ENCODE measurements at regions not wholly inside any gene's neighbourhood (a gene's known extent, or its start where the extent isn't known, plus 50 kb on each side); places are given as distances from the start of the nearest gene placed in this dataset.

DNA sequence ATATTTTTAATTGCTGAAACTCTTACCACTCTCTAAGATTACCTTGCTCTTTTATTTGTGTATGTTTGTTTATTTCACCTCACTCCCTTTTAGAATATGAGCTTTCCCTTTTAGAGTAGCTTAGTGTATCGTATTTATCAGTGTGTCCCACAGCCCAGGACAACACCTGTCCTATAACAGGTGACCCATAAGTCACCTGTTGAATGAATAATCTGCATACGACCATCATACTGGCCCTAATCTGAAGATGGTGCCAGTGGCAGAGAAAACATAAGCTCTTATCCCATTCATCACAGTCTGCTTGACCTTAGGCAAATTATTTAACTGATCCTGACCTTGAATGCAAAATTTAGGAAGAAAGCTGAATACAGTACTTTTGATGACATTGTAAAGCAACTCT is 254.6 kb upstream of the NR2F2 start:
- Histone ChIP-seq H3K4me3 (replicated peaks in 1 of 4; ENCODE audit: control extremely low read depth in 1 of 4, insufficient read depth in 1 of 4, low read depth in 3 of 4, low read length in 4 of 4) (no peak overlapping the region), H3K36me3 (ENCODE audit: control insufficient read depth, insufficient read depth, low read length) (no peaks in the 10 kb centered on the region), H4K20me1 (ENCODE audit: control insufficient read depth, extremely low read depth, insufficient read depth, low read length) (no peaks in the 10 kb centered on the region), H3K79me2 (ENCODE audit: control insufficient read depth, insufficient read depth, low read length) (no peaks in the 10 kb centered on the region), H2AFZ (ENCODE audit: low read length) (no peak overlapping the region), H3K4me1 (ENCODE audit: control insufficient read depth, extremely low read depth, insufficient read depth, low read length) (no peaks in the 10 kb centered on the region), H3K27ac (ENCODE audit: insufficient read depth, low read length) (no peak overlapping the region), H3K4me2 (ENCODE audit: extremely low read depth, insufficient read depth, low read length) (no peak overlapping the region), H3K9me3 (ENCODE audit: control insufficient read depth, insufficient read depth, low read depth, low read length) (no peaks in the 10 kb centered on the region), H3K9ac (ENCODE audit: insufficient read depth, low read length) (no peak overlapping the region), H3K27me3 (ENCODE audit: control insufficient read depth, insufficient read depth, low read length) (no peaks in the 10 kb centered on the region)
- TF ChIP-seq, protein P1, sequence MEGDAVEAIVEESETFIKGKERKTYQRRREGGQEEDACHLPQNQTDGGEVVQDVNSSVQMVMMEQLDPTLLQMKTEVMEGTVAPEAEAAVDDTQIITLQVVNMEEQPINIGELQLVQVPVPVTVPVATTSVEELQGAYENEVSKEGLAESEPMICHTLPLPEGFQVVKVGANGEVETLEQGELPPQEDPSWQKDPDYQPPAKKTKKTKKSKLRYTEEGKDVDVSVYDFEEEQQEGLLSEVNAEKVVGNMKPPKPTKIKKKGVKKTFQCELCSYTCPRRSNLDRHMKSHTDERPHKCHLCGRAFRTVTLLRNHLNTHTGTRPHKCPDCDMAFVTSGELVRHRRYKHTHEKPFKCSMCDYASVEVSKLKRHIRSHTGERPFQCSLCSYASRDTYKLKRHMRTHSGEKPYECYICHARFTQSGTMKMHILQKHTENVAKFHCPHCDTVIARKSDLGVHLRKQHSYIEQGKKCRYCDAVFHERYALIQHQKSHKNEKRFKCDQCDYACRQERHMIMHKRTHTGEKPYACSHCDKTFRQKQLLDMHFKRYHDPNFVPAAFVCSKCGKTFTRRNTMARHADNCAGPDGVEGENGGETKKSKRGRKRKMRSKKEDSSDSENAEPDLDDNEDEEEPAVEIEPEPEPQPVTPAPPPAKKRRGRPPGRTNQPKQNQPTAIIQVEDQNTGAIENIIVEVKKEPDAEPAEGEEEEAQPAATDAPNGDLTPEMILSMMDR (conservative IDR thresholded peaks at IDR 0.05 in 1 of 2, IDR thresholded peaks at IDR 0.05 in 1 of 2; ENCODE audit: low read depth in 1 of 2, low read length in 2 of 2) = no peak
- TF ChIP-seq EZH2 (IDR thresholded peaks at IDR 0.05; ENCODE audit: low read length, missing control alignments) = no peak
- no peak for DNase-seq (ENCODE audit: low read depth in 2 of 2)

DNA sequence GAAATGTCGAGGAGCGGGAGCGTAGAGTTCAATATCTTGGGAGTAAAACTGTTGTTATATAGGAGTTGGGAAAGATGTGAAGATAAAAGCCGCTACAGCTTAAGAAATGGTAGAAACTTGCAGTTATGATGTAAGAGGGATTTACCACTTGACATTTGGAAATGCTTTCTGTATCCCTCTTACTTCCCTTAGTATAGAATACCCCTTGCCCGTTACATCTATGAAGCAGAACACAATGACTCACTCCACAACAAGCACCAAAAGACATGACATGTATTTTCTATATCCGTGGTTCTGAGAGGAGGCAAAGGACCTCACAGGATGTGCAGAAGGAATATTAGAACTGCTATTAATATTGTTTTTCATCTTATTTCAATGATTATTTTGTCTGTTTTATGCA is 254.2 kb upstream of the NR2F2 start:
- no peak for DNase-seq (ENCODE audit: low read depth in 2 of 2)
- Histone ChIP-seq H3K4me2 (ENCODE audit: extremely low read depth, insufficient read depth, low read length) (no peak overlapping the region), H3K27ac (ENCODE audit: insufficient read depth, low read length) (no peak overlapping the region)

DNA sequence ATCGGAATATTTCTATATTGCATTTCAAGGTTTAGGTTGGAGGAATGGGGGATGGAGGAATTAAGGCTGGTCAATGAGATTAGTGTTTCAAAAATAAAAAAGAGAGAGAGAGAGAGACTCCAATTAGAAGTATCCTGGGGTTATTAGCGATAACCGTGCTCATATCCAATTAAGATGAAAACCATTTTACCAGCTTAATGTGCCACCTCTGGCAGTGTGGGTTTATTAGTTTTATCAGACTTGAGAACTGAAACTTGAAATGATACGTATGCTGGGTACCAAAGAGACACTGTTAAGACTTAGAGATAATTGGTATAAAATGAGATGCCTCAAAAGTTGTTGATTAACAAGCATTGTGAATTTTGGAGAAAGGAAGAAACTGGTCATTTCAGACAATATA is 251.5 kb upstream of the NR2F2 start:
- Histone ChIP-seq H3K9ac (ENCODE audit: insufficient read depth, low read length) (no peak overlapping the region), H3K27ac (ENCODE audit: insufficient read depth, low read length) (no peak overlapping the region), H3K9me3 (ENCODE audit: control insufficient read depth, insufficient read depth, low read depth, low read length) (no peaks in the 10 kb centered on the region), H3K4me2 (ENCODE audit: extremely low read depth, insufficient read depth, low read length) (no peak overlapping the region), H3K27me3 (ENCODE audit: control insufficient read depth, insufficient read depth, low read length) (no peaks in the 10 kb centered on the region), H3K4me3 (replicated peaks in 1 of 4; ENCODE audit: control extremely low read depth in 1 of 4, insufficient read depth in 1 of 4, low read depth in 3 of 4, low read length in 4 of 4) (no peak overlapping the region), H3K4me1 (ENCODE audit: control insufficient read depth, extremely low read depth, insufficient read depth, low read length) (no peaks in the 10 kb centered on the region), H4K20me1 (ENCODE audit: control insufficient read depth, extremely low read depth, insufficient read depth, low read length) (no peaks in the 10 kb centered on the region), H3K79me2 (ENCODE audit: control insufficient read depth, insufficient read depth, low read length) (no peaks in the 10 kb centered on the region), H2AFZ (ENCODE audit: low read length) (no peak overlapping the region), H3K36me3 (ENCODE audit: control insufficient read depth, insufficient read depth, low read length) (no peaks in the 10 kb centered on the region)
- TF ChIP-seq EZH2 (IDR thresholded peaks at IDR 0.05; ENCODE audit: low read length, missing control alignments) = no peak
- TF ChIP-seq, protein P1 (conservative IDR thresholded peaks at IDR 0.05 in 1 of 2, IDR thresholded peaks at IDR 0.05 in 1 of 2; ENCODE audit: low read depth in 1 of 2, low read length in 2 of 2) = no peak
- no peak for DNase-seq (ENCODE audit: low read depth in 2 of 2)

More for the DNA sequence above, 254.2 kb upstream of the NR2F2 start:
- no peaks in the 10 kb centered on the region for H3K4me1 ChIP-seq (ENCODE audit: control insufficient read depth, extremely low read depth, insufficient read depth, low read length)
- H4K20me1 ChIP-seq (ENCODE audit: control insufficient read depth, extremely low read depth, insufficient read depth, low read length) = no peaks in the 10 kb centered on the region
- H3K36me3 ChIP-seq (ENCODE audit: control insufficient read depth, insufficient read depth, low read length) = no peaks in the 10 kb centered on the region
- no peak overlapping the region for H3K9ac ChIP-seq (ENCODE audit: insufficient read depth, low read length)
- H3K79me2 ChIP-seq (ENCODE audit: control insufficient read depth, insufficient read depth, low read length) = no peaks in the 10 kb centered on the region
- TF ChIP-seq, protein P1 (conservative IDR thresholded peaks at IDR 0.05 in 1 of 2, IDR thresholded peaks at IDR 0.05 in 1 of 2; ENCODE audit: low read depth in 1 of 2, low read length in 2 of 2) = no peak
- TF ChIP-seq EZH2 (IDR thresholded peaks at IDR 0.05; ENCODE audit: low read length, missing control alignments) = no peak
- H2AFZ ChIP-seq (ENCODE audit: low read length) = no peak overlapping the region
- no peak overlapping the region for H3K4me3 ChIP-seq (replicated peaks in 1 of 4; ENCODE audit: control extremely low read depth in 1 of 4, insufficient read depth in 1 of 4, low read depth in 3 of 4, low read length in 4 of 4)
- H3K9me3 ChIP-seq (ENCODE audit: control insufficient read depth, insufficient read depth, low read depth, low read length) = no peaks in the 10 kb centered on the region
- H3K27me3 ChIP-seq (ENCODE audit: control insufficient read depth, insufficient read depth, low read length) = no peaks in the 10 kb centered on the region

Data from fibroblast of lung (primary cell).